Kasumi-1 (cell line): ENCODE measurements at regions not wholly inside any gene's neighbourhood (a gene's known extent, or its start where the extent isn't known, plus 50 kb on each side); places are given as distances from the start of the nearest gene placed in this dataset.

Experiments used
- DNase-seq, 2 experiments: peaks; one replicate each; lab custom pipeline; 2025; lab: John Stamatoyannopoulos, UW

GRCh38 chr12:29879606-29880308 is 96.0 kb upstream of the TMTC1 start:
- no peak for DNase-seq

DNA sequence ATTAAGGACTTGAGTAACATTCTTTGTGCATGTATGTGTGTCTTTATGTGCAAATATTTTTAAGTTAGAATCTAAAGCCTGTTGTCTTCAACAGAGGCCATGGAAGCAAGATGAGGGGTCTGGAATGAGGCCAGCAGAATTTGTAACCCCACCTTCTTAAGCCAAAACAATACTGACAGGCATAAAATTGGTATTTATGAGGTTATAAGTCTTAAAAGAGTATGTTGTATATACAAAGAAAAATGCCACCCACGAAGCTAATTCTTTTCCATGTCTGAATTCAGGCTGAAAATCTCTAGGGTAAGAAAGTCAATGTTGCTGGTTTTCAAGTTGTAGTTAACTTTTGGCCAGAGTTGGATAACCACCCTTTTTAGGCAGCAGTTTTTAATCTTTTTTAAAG is 86.2 kb upstream of the TMTC1 start:
- DNase-seq = no peak

DNA sequence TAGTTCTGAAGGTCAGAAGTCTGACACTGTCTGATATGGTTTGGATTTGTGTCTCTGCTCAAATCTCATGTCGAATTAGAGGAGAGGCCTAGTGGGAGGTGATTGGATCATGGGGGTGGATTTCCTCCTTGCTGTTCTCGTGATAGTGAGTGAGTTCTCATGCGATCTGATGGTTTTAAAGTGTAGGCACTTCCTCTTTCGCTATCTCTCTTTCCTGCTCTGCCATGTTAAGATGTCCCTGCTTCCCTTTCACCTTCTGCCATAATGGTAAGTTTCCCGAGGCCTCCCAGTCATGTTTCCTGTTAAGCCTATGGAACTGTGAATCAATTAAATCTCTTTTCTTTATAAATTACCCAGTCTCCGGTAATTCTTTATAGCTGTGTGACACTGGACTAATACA is 84.1 kb upstream of the TMTC1 start:
- DNase-seq = peak in 1 of 2 experiments; percentile 6

- DNase-seq = no peak
Observed at GRCh38 chr12:29863665-29864064, 79.9 kb upstream of the TMTC1 start.

DNA sequence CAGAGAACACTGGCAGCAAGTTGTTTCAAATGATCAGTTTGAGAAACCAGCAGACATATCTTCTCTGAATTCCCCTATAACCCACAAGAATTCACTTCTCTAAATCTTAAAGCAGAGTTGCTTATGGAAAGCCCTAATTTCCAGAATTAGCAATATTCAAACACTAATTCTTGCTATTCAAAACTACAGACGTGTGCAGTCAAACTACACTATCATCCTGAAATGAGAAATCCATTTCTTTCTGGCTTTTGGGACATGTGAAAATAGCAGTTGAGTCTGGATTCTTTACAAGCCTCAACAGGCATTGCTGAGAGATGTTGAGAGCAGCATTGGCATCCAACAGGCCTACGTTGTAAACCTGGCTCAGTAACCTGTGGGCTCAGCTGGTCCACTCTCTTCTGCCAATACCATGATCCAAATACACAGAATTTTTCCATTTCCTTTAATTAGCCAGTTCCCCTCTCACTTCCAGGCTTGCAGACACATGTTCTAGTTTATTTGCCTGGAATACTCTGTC is 74.6 kb upstream of the TMTC1 start:
- DNase-seq = no peak

DNA sequence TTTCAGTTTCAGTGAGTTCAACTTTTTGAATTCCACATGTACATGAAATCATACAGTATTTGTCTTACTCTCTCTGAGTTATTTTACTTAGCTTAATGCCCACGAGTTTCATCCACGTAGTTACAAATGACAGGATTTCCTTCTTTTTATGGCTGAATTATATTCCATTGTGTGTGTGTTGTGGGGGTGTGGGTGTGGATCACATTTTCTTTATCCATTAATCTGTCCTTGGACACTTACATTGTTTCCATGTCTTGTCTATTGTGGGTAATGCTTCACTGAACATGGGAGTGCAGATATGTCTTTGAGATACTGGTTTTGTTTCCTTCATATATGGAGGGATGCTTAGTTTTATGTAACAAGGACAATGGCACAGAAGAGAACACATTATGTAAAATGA is 63.5 kb upstream of the TMTC1 start:
- DNase-seq = no peak

DNA sequence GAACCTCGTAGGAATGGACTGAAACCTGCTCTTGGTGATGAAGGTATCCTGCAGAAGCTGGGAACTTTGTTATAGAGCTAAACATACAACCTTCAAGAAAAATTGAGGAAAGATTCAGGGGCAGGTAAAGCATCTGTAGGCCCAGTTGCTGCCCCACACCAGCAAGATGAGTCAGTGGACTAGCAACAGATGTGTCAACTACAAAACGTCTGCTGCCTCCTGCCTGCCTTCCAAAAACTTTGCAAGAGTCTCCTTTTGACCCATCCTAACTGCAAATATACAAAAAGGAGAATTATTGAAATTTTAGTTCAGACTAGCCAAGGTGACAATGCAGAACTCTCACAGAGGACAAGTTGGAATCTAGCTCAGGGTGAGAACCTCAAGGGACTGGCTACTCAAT is 60.9 kb upstream of the TMTC1 start:
- DNase-seq = no peak

- DNase-seq = no peak
Observed at GRCh38 chr12:29843036-29843435, 59.3 kb upstream of the TMTC1 start.

GRCh38 chr12:29838768-29839167 is 55.0 kb upstream of the TMTC1 start:
- no peak for DNase-seq
